CD4-positive, alpha-beta T cell treated with Interleukin-6 for 4 hours (primary cell): ENCODE measurements at regions not wholly inside any gene's neighbourhood (a gene's known extent, or its start where the extent isn't known, plus 50 kb on each side); places are given as distances from the start of the nearest gene placed in this dataset.

Source experiments
- DNase-seq: peaks from one replicate; pipeline ENCODE4 v3.0.0-alpha.2; 2020; ENCODE audit warnings: mixed read lengths

GRCh38 chr1:212192261-212192998 lies 92.8 kb upstream of the PPP2R5A start:
- DNase-seq, result no peak

GRCh38 chr1:212196355-212196754 lies 88.9 kb upstream of the PPP2R5A start:
- DNase-seq, result no peak

- no peak for DNase-seq
These were observed 83.7 kb upstream of the PPP2R5A start for GRCh38 chr1:212201461-212201860.

GRCh38 chr1:212203630-212204029 lies 81.6 kb upstream of the PPP2R5A start:
- no peak for DNase-seq

- DNase-seq, result no peak
These were observed 80.2 kb upstream of the PPP2R5A start for GRCh38 chr1:212205006-212205405.

- no peak for DNase-seq
These were observed 79.4 kb upstream of the PPP2R5A start for GRCh38 chr1:212205843-212206242.

GRCh38 chr1:212207118-212207517 lies 78.1 kb upstream of the PPP2R5A start:
- DNase-seq, result no peak

- no peak for DNase-seq
These were observed 77.2 kb upstream of the PPP2R5A start for GRCh38 chr1:212207822-212208520.

GRCh38 chr1:212208978-212209644 lies 76.1 kb upstream of the PPP2R5A start:
- no peak for DNase-seq

GRCh38 chr1:212211371-212211770 lies 73.8 kb upstream of the PPP2R5A start:
- no peak for DNase-seq

GRCh38 chr1:212212343-212212742 lies 72.9 kb upstream of the PPP2R5A start:
- DNase-seq, result no peak

GRCh38 chr1:212212906-212213305 lies 72.3 kb upstream of the PPP2R5A start:
- no peak for DNase-seq

GRCh38 chr1:212213784-212214183 lies 71.4 kb upstream of the PPP2R5A start:
- DNase-seq, result no peak

- no peak for DNase-seq
These were observed 70.9 kb upstream of the PPP2R5A start for GRCh38 chr1:212214325-212214724.

- no peak for DNase-seq
These were observed 69.3 kb upstream of the PPP2R5A start for GRCh38 chr1:212215910-212216309.

GRCh38 chr1:212217633-212218032 lies 67.6 kb upstream of the PPP2R5A start:
- no peak for DNase-seq

- DNase-seq, result no peak
These were observed 67.1 kb upstream of the PPP2R5A start for GRCh38 chr1:212218065-212218464.

GRCh38 chr1:212218911-212219310 lies 66.3 kb upstream of the PPP2R5A start:
- no peak for DNase-seq

GRCh38 chr1:212219679-212220463 lies 65.3 kb upstream of the PPP2R5A start:
- no peak for DNase-seq

- DNase-seq, result no peak
These were observed 63.4 kb upstream of the PPP2R5A start for GRCh38 chr1:212221801-212222200.

- DNase-seq, result no peak
These were observed 61.1 kb upstream of the PPP2R5A start for GRCh38 chr1:212224102-212224501.

GRCh38 chr1:212225416-212225815 lies 59.8 kb upstream of the PPP2R5A start:
- DNase-seq, result peak; percentile 13

- no peak for DNase-seq
These were observed 59.3 kb upstream of the PPP2R5A start for GRCh38 chr1:212225871-212226302.
